HG03558 (cell line): ENCODE measurements at regions not wholly inside any gene's neighbourhood (a gene's known extent, or its start where the extent isn't known, plus 50 kb on each side); places are given as distances from the start of the nearest gene placed in this dataset.
A peak's percentile ranks its signal among the peaks of the same experiment; 100 is the strongest.
"Not testable (repeated sequence)": the region's sequence is repeated elsewhere in the genome, so short reads cannot be mapped to it uniquely, and the experiment has no call there.

ENCODE experiments used
- ATAC-seq: cut with Tn5 transposase; IDR thresholded peaks from one replicate; pipeline ENCODE4 v1.9.1; 2021; ENCODE audit warnings: moderate number of reproducible peaks; ENCODE audit not compliant: unreplicated experiment; ENCODE audit errors: extremely low read depth

- no peak for ATAC-seq
Measured at GRCh38 chr1:70553567-70553956, 142.5 kb downstream of the CTH start.

- no peak for ATAC-seq
Measured at GRCh38 chr1:70554341-70554740, 143.3 kb downstream of the CTH start.

- ATAC-seq, result no peak
Measured at GRCh38 chr1:70556541-70556940, 145.5 kb downstream of the CTH start.

- no peak for ATAC-seq
Measured at GRCh38 chr1:70567167-70567566, 156.1 kb downstream of the CTH start.

- ATAC-seq, result no peak
Measured at GRCh38 chr1:70571191-70571590, 160.1 kb downstream of the CTH start.

- ATAC-seq, result no peak
Measured at GRCh38 chr1:70573317-70573843, 162.3 kb downstream of the CTH start.

GRCh38 chr1:70581661-70582060, 170.6 kb downstream of the CTH start:
- no peak for ATAC-seq

- ATAC-seq, result peak; percentile 86
Measured at GRCh38 chr1:70583522-70583921, 172.5 kb downstream of the CTH start.

- ATAC-seq, result no peak
Measured at GRCh38 chr1:70586046-70586445, 175.0 kb downstream of the CTH start.

- no peak for ATAC-seq
Measured at GRCh38 chr1:70587872-70588366, 176.9 kb downstream of the CTH start.

GRCh38 chr1:70593551-70593950, 182.5 kb downstream of the CTH start:
- not testable (repeated sequence) for ATAC-seq

GRCh38 chr1:70608815-70609214, 197.7 kb downstream of the CTH start:
- ATAC-seq, result no peak

GRCh38 chr1:70610164-70610563, 199.1 kb downstream of the CTH start:
- ATAC-seq, result not testable (repeated sequence)

GRCh38 chr1:70616946-70617345, 205.9 kb downstream of the CTH start:
- no peak for ATAC-seq

GRCh38 chr1:70617728-70618127, 206.7 kb downstream of the CTH start:
- ATAC-seq, result no peak

- ATAC-seq, result no peak
Measured at GRCh38 chr1:70627910-70628309, 216.8 kb downstream of the CTH start.

GRCh38 chr1:70628973-70629372, 217.9 kb downstream of the CTH start:
- ATAC-seq, result no peak

- ATAC-seq, result no peak
Measured at GRCh38 chr1:70633004-70633403, 221.9 kb downstream of the CTH start.

- no peak for ATAC-seq
Measured at GRCh38 chr1:70635868-70636267, 224.8 kb downstream of the CTH start.

GRCh38 chr1:70641868-70642267, 230.8 kb downstream of the CTH start:
- ATAC-seq, result no peak

GRCh38 chr1:70656361-70656760, 245.3 kb downstream of the CTH start:
- ATAC-seq, result no peak

- no peak for ATAC-seq
Measured at GRCh38 chr1:70659891-70660290, 248.8 kb downstream of the CTH start.
